DOHH2 (cell line): ENCODE measurements at regions not wholly inside any gene's neighbourhood (a gene's known extent, or its start where the extent isn't known, plus 50 kb on each side); places are given as distances from the start of the nearest gene placed in this dataset.

Source experiments
- H3F3A ChIP-seq: fragments of 200-600 bp; sonication (generic), shearing (Covaris generic); 2 replicates; pipeline ENCODE4 v1.6.0; 2016; ENCODE audit warnings: antibody characterized with exemption, mild to moderate bottlenecking; ENCODE audit not compliant: control insufficient read depth, insufficient read depth
- H3K27ac ChIP-seq: fragments of 200-600 bp; sonication (generic); 2 replicates; pipeline ENCODE4 v1.5.1; 2014; ENCODE audit warnings: low read depth, mild to moderate bottlenecking, low read length, moderate library complexity
- H3K27me3 ChIP-seq: fragments of 200-600 bp; sonication (generic); 2 replicates; pipeline ENCODE4 v1.6.1; 2014; ENCODE audit warnings: mild to moderate bottlenecking, low read length, mixed read lengths; ENCODE audit not compliant: control insufficient read depth
- H3K36me3 ChIP-seq: fragments of 200-600 bp; sonication (generic); 2 replicates; pipeline ENCODE4 v1.6.1; 2014; ENCODE audit warnings: mild to moderate bottlenecking, low read length, moderate library complexity, mixed read lengths; ENCODE audit not compliant: control insufficient read depth
- H3K4me1 ChIP-seq: fragments of 200-600 bp; sonication (generic); 2 replicates; pipeline ENCODE4 v1.6.1; 2014; ENCODE audit warnings: mild to moderate bottlenecking, low read length, mixed read lengths; ENCODE audit not compliant: control insufficient read depth
- H3K4me2 ChIP-seq: fragments of 200-600 bp; sonication (generic); 2 replicates; pipeline ENCODE4 v1.6.0; 2014; ENCODE audit warnings: mild to moderate bottlenecking, low read length, moderate library complexity
- H3K4me3 ChIP-seq: fragments of 200-600 bp; sonication (generic); 2 replicates; pipeline ENCODE4 v1.5.1; 2014; ENCODE audit warnings: mild to moderate bottlenecking, low read length, mixed read lengths
- H3K79me2 ChIP-seq: fragments of 200-600 bp; sonication (generic); 2 replicates; pipeline ENCODE4 v1.6.1; 2014; ENCODE audit warnings: mild to moderate bottlenecking, low read length, mixed read lengths; ENCODE audit not compliant: control insufficient read depth
- H3K9me2 ChIP-seq: fragments of 200-600 bp; sonication (generic); replicated peaks from 2 replicates; pipeline ENCODE4 v1.6.1; 2014; ENCODE audit warnings: mild to moderate bottlenecking, low read length, mixed read lengths; ENCODE audit not compliant: control insufficient read depth
- H3K9me3 ChIP-seq: fragments of 200-600 bp; sonication (generic); 2 replicates; pipeline ENCODE4 v1.6.1; 2014; ENCODE audit warnings: antibody characterized with exemption, low read length, mixed read lengths; ENCODE audit not compliant: control insufficient read depth, insufficient read depth
- H4K20me1 ChIP-seq: fragments of 200-600 bp; sonication (generic); 2 replicates; pipeline ENCODE4 v1.6.0; 2014; ENCODE audit warnings: low read depth, mild to moderate bottlenecking, antibody characterized with exemption, low read length, moderate library complexity; ENCODE audit not compliant: control insufficient read depth, insufficient read depth
- CTCF ChIP-seq: fragments of 200-600 bp; sonication (generic); IDR thresholded peaks from one replicate; pipeline ENCODE4 v1.5.1; 2014; ENCODE audit warnings: antibody characterized with exemption, mild to moderate bottlenecking, low read depth, low read length; ENCODE audit not compliant: poor library complexity, severe bottlenecking
- EZH2phosphoT487 ChIP-seq: fragments of 200-600 bp; sonication (generic); IDR thresholded peaks from 2 replicates; pipeline ENCODE4 v1.6.1; 2017; ENCODE audit warnings: borderline replicate concordance, mild to moderate bottlenecking, antibody characterized with exemption, low read length, moderate library complexity, mixed read lengths

DNA sequence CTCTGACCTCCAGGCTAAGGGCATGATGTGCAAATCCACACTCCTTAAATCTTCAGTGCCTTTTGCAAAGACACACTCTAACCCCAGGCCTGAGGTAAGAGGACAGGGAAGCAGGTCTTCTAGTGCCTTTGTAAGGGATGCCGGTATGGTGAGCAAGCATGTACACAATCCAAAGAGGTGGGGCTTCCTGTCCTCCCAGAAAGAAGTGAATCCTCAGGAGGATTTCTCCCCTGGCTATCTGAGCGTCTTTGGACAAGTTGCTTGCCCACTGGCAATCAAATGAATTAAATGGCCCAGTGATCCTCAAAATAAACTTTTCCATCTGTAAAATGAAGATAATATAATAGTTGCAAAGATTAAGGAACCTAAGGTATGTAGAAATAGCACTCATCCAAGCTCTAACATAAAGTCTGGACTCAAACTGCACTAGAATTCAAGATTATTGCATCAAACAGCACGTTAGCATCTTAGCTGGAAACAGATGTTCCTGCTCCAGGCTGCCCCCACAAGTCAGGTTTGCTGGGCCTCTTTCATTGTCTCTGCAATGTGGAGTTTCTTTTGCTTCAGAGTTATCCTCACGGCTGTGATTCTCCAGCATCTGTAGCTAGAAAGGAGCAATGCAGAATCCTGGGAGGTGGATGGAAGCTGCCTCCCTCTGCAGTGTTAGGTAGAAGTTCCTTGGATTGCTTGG, 249.6 kb downstream of the TSHZ3 start:
- Histone ChIP-seq H3K36me3 (no peaks in the 10 kb centered on the region), H3K9me3 (no peaks in the 10 kb centered on the region), H3K9me2 (no peaks in the 10 kb centered on the region), H3F3A (no peaks in the 10 kb centered on the region), H3K4me1 (no peaks in the 10 kb centered on the region), H3K27ac (no peak overlapping the region), H3K27me3 (no peaks in the 10 kb centered on the region), H3K4me2 (no peak overlapping the region), H3K4me3 (no peak overlapping the region), H4K20me1 (no peaks in the 10 kb centered on the region), H3K79me2 (no peaks in the 10 kb centered on the region)
- TF ChIP-seq CTCF (no peak), EZH2phosphoT487 (no peak)

GRCh38 chr19:31098836-31099235, 250.4 kb downstream of the TSHZ3 start:
- Histone ChIP-seq H3K27ac (no peak overlapping the region), H3K4me3 (no peak overlapping the region), H3K4me1 (no peaks in the 10 kb centered on the region), H3K9me3 (no peaks in the 10 kb centered on the region), H3K27me3 (no peaks in the 10 kb centered on the region), H3K36me3 (no peaks in the 10 kb centered on the region), H3K4me2 (no peak overlapping the region), H3K79me2 (no peaks in the 10 kb centered on the region), H4K20me1 (no peaks in the 10 kb centered on the region), H3F3A (no peaks in the 10 kb centered on the region), H3K9me2 (no peaks in the 10 kb centered on the region)
- TF ChIP-seq CTCF (no peak), EZH2phosphoT487 (no peak)

GRCh38 chr19:31096935-31097545, 252.2 kb downstream of the TSHZ3 start:
- H3K27me3 ChIP-seq: no peaks in the 10 kb centered on the region
- no peak overlapping the region for H3K4me2 ChIP-seq
- no peak overlapping the region for H3K4me3 ChIP-seq
- no peaks in the 10 kb centered on the region for H3F3A ChIP-seq
- TF ChIP-seq CTCF (no peak), EZH2phosphoT487 (no peak)
- H3K4me1 ChIP-seq: no peaks in the 10 kb centered on the region
- H3K9me2 ChIP-seq: no peaks in the 10 kb centered on the region
- H3K27ac ChIP-seq: no peak overlapping the region
- H3K9me3 ChIP-seq: no peaks in the 10 kb centered on the region
- no peaks in the 10 kb centered on the region for H3K36me3 ChIP-seq
- H4K20me1 ChIP-seq: no peaks in the 10 kb centered on the region
- no peaks in the 10 kb centered on the region for H3K79me2 ChIP-seq
